NOMO-1 treated with dmso at 0.1 percent for 144 hours (cell line): ENCODE measurements at regions not wholly inside any gene's neighbourhood (a gene's known extent, or its start where the extent isn't known, plus 50 kb on each side); places are given as distances from the start of the nearest gene placed in this dataset.

Experiments used
- DNase-seq: peaks from one replicate; lab custom pipeline; 2025; ENCODE audit not compliant: unreplicated experiment; lab: John Stamatoyannopoulos, UW

GRCh38 chr12:13691598-13691997, 289.8 kb downstream of the GRIN2B start:
- no peak for DNase-seq

- no peak for DNase-seq
Observed at GRCh38 chr12:13687633-13688032, 293.8 kb downstream of the GRIN2B start.

GRCh38 chr12:13686260-13686659, 295.1 kb downstream of the GRIN2B start:
- no peak for DNase-seq

- no peak for DNase-seq
Observed at GRCh38 chr12:13680916-13681315, 300.5 kb downstream of the GRIN2B start.

GRCh38 chr12:13676880-13677279, 304.5 kb downstream of the GRIN2B start:
- no peak for DNase-seq

- DNase-seq = no peak
Observed at GRCh38 chr12:13670285-13670866, 311.0 kb downstream of the GRIN2B start.

- DNase-seq = no peak
Observed at GRCh38 chr12:13668880-13669279, 312.5 kb downstream of the GRIN2B start.

GRCh38 chr12:13666806-13667205, 314.6 kb downstream of the GRIN2B start:
- no peak for DNase-seq

GRCh38 chr12:13661005-13661887, 320.2 kb downstream of the GRIN2B start:
- DNase-seq = no peak

- DNase-seq = no peak
Observed at GRCh38 chr12:13654456-13654855, 326.9 kb downstream of the GRIN2B start.

- no peak for DNase-seq
Observed at GRCh38 chr12:13652105-13652504, 329.3 kb downstream of the GRIN2B start.

GRCh38 chr12:13635709-13636108, 345.7 kb downstream of the GRIN2B start:
- DNase-seq = no peak

- DNase-seq = no peak
Observed at GRCh38 chr12:13631873-13632272, 349.5 kb downstream of the GRIN2B start.

GRCh38 chr12:13630354-13630753, 351.0 kb downstream of the GRIN2B start:
- no peak for DNase-seq

GRCh38 chr12:13628067-13628466, 353.3 kb downstream of the GRIN2B start:
- DNase-seq = no peak

- DNase-seq = no peak
Observed at GRCh38 chr12:13627536-13627935, 353.9 kb downstream of the GRIN2B start.

GRCh38 chr12:13613297-13613696, 368.1 kb downstream of the GRIN2B start:
- no peak for DNase-seq

- no peak for DNase-seq
Observed at GRCh38 chr12:13609894-13610679, 371.3 kb downstream of the GRIN2B start.

GRCh38 chr12:13606290-13606689, 375.1 kb downstream of the GRIN2B start:
- DNase-seq = no peak

GRCh38 chr12:13603953-13604352, 377.4 kb downstream of the GRIN2B start:
- no peak for DNase-seq

GRCh38 chr12:13602172-13602571, 379.2 kb downstream of the GRIN2B start:
- DNase-seq = no peak

- no peak for DNase-seq
Observed at GRCh38 chr12:13599176-13599575, 382.2 kb downstream of the GRIN2B start.
